Liver (tissue), 8 donors: ENCODE measurements at regions not wholly inside any gene's neighbourhood (a gene's known extent, or its start where the extent isn't known, plus 50 kb on each side); places are given as distances from the start of the nearest gene placed in this dataset.

Experiments used
- DNase-seq: peaks from one replicate; pipeline ENCODE4 v3.0.0-alpha.2; 2017; ENCODE audit warnings: low spot score
- H3K27ac ChIP-seq, 2 donors: one replicate each; pipeline ENCODE4 v1.7.0; 2013; ENCODE audit warnings: inconsistent platforms in 2 of 2, low read length in 2 of 2, control low read depth in 1 of 2, low read depth in 1 of 2, mild to moderate bottlenecking in 1 of 2
- H3K27me3 ChIP-seq, 4 donors: one replicate each; pipeline versions ENCODE4 v1.6.1 to v1.7.0; 2013; ENCODE audit warnings: low read length in 3 of 4, inconsistent platforms in 1 of 4, mild to moderate bottlenecking in 1 of 4, moderate library complexity in 1 of 4; ENCODE audit not compliant: control insufficient read depth in 4 of 4, insufficient read depth in 4 of 4
- H3K36me3 ChIP-seq, 4 donors: one replicate each; pipeline versions ENCODE4 v1.6.1 to v1.7.0; 2013; ENCODE audit warnings: low read length in 3 of 4, mild to moderate bottlenecking in 3 of 4, low read depth in 1 of 4, moderate library complexity in 1 of 4; ENCODE audit not compliant: control insufficient read depth in 4 of 4, insufficient read depth in 3 of 4
- H3K4me1 ChIP-seq, 4 donors: one replicate each; pipeline versions ENCODE4 v1.6.1 to v1.7.0; 2013; ENCODE audit warnings: low read length in 3 of 4, mild to moderate bottlenecking in 3 of 4, moderate library complexity in 1 of 4; ENCODE audit not compliant: control insufficient read depth in 4 of 4, insufficient read depth in 4 of 4
- H3K4me3 ChIP-seq, 3 donors: one replicate each; pipeline versions ENCODE4 v1.6.1 to v1.7.0; 2013; ENCODE audit warnings: low read length in 3 of 3, control low read depth in 1 of 3, low read depth in 1 of 3, mild to moderate bottlenecking in 1 of 3
- H3K9ac ChIP-seq, 2 donors: one replicate each; pipeline ENCODE4 v1.7.0; 2013; ENCODE audit warnings: low read length in 2 of 2, mild to moderate bottlenecking in 2 of 2, moderate library complexity in 2 of 2, control low read depth in 1 of 2, low read depth in 1 of 2
- H3K9me3 ChIP-seq, 4 donors: one replicate each; pipeline versions ENCODE4 v1.6.1 to v1.7.0; 2013; ENCODE audit warnings: low read length in 3 of 4; ENCODE audit not compliant: control insufficient read depth in 4 of 4
- ATF3 ChIP-seq: IDR thresholded peaks from 2 replicates; pipeline ENCODE4 v1.6.1; 2016; ENCODE audit warnings: antibody characterized with exemption
- CTCF ChIP-seq: fragments of 150-350 bp; IDR thresholded peaks from 2 replicates; pipeline ENCODE4 v1.5.1; 2017; ENCODE audit warnings: improper control_type of control experiment, low read depth, low read length; ENCODE audit not compliant: missing input control
- EGR1 ChIP-seq, 2 donors: IDR thresholded peaks; 2 replicates each; pipeline ENCODE4 v1.6.1; 2016 to 2018; ENCODE audit warnings: antibody characterized with exemption in 2 of 2, low read depth in 2 of 2
- FOXA1 ChIP-seq: IDR thresholded peaks from 2 replicates; pipeline ENCODE4 v1.6.1; 2016; ENCODE audit warnings: antibody characterized with exemption
- FOXA2 ChIP-seq: IDR thresholded peaks from 2 replicates; pipeline ENCODE4 v1.6.1; 2016; ENCODE audit warnings: antibody characterized with exemption
- GABPA ChIP-seq, 2 donors: IDR thresholded peaks in 1 of 2; conservative IDR thresholded peaks in 1 of 2; 2 replicates each; pipeline ENCODE4 v1.6.1; 2016; ENCODE audit warnings: antibody characterized with exemption in 2 of 2, mild to moderate bottlenecking in 1 of 2, moderate library complexity in 1 of 2
- HNF4A ChIP-seq, 2 donors: conservative IDR thresholded peaks; 2 replicates each; pipeline ENCODE4 v1.6.1; 2016; ENCODE audit warnings: antibody characterized with exemption in 2 of 2, mild to moderate bottlenecking in 2 of 2
- HNF4G ChIP-seq: IDR thresholded peaks from 2 replicates; pipeline ENCODE4 v1.6.1; 2016; ENCODE audit warnings: antibody characterized with exemption
- JUND ChIP-seq, 2 donors: IDR thresholded peaks; 2 replicates each; pipeline ENCODE4 v1.6.1; 2016; ENCODE audit warnings: antibody characterized with exemption in 2 of 2
- MAX ChIP-seq: IDR thresholded peaks from 2 replicates; pipeline ENCODE4 v1.6.1; 2016; ENCODE audit warnings: antibody characterized with exemption
- NR2F2 ChIP-seq: IDR thresholded peaks from 2 replicates; pipeline ENCODE4 v1.6.1; 2016; ENCODE audit warnings: antibody characterized with exemption
- RAD21 ChIP-seq, 2 donors: IDR thresholded peaks; 2 replicates each; pipeline ENCODE4 v1.6.1; 2016; ENCODE audit warnings: antibody characterized with exemption in 2 of 2, mild to moderate bottlenecking in 2 of 2
- REST ChIP-seq: IDR thresholded peaks from 2 replicates; pipeline ENCODE4 v1.6.1; 2016; ENCODE audit warnings: antibody characterized with exemption, mild to moderate bottlenecking
- RXRA ChIP-seq, 2 donors: IDR thresholded peaks; 2 replicates each; pipeline ENCODE4 v1.6.1; 2017 to 2018; ENCODE audit warnings: antibody characterized with exemption in 2 of 2, mild to moderate bottlenecking in 1 of 2
- SP1 ChIP-seq: IDR thresholded peaks from 2 replicates; pipeline ENCODE4 v1.6.1; 2018; ENCODE audit warnings: antibody characterized with exemption, mild to moderate bottlenecking
- YY1 ChIP-seq: IDR thresholded peaks from 2 replicates; pipeline ENCODE4 v1.6.1; 2016; ENCODE audit warnings: antibody characterized with exemption, mild to moderate bottlenecking
- ZBTB33 ChIP-seq: IDR thresholded peaks from 2 replicates; pipeline ENCODE4 v1.6.1; 2016; ENCODE audit warnings: antibody characterized with exemption
- WGBS: extraction: QIAGEN DNeasy Blood & Tissue Kit; methylation state at CpG from one replicate; pipeline ENCODE4 v1.1.7; 2013; 5-methylcytosine and 5-hydroxymethylcytosine counted together
- donor health status: healthy.
- donor health status: healthy.
- donor health status: healthy.
- donor health status: healthy.
- donor health status: healthy.

- H3K4me3 ChIP-seq, result no peak overlapping the region
- peak overlapping the region; percentile 84 to 85 for H3K27ac ChIP-seq
- WGBS, result 36% methylated on average over 7 of the region's 7 CpGs
- no peaks in the 10 kb centered on the region for H3K27me3 ChIP-seq
- peaks cover 2 to 40% (median 19%) of the 10 kb centered on the region in 4 donors for H3K4me1 ChIP-seq
- H3K9ac ChIP-seq, result peak overlapping the region in 1 of 2 donors; percentile 29
- TF ChIP-seq REST (peak; percentile 5), HNF4A (conservative IDR thresholded peaks at IDR 0.05) (peak; percentile 18 to 56), SP1 (no peak), NR2F2 (no peak), GABPA (IDR thresholded peaks at IDR 0.05 in 1 of 2, conservative IDR thresholded peaks at IDR 0.05 in 1 of 2) (peak in 1 of 2 donors; percentile 14), RXRA (IDR thresholded peaks at IDR 0.05) (peak in 1 of 2 donors; percentile 67), MAX (peak; percentile 19), ZBTB33 (no peak), RAD21 (IDR thresholded peaks at IDR 0.05) (no peak), FOXA1 (no peak), FOXA2 (peak; percentile 20), HNF4G (no peak), JUND (IDR thresholded peaks at IDR 0.05) (peak in 1 of 2 donors; percentile 80), EGR1 (IDR thresholded peaks at IDR 0.05; ENCODE audit: low read depth in 2 of 2) (peak in 1 of 2 donors; percentile 52), YY1 (peak; percentile 61)
- no peaks in the 10 kb centered on the region for H3K9me3 ChIP-seq
- H3K36me3 ChIP-seq, result no peaks in the 10 kb centered on the region
- no peak for DNase-seq
Observed at GRCh38 chr16:29117631-29118030, 132.8 kb downstream of the LAT start.

GRCh38 chr16:29116980-29117379, 132.1 kb downstream of the LAT start:
- Histone ChIP-seq H3K4me3 (no peak overlapping the region), H3K9ac (peak overlapping the region; percentile 50 to 60), H3K27ac (peak overlapping the region; percentile 84 to 85), H3K27me3 (no peaks in the 10 kb centered on the region), H3K4me1 (peaks cover 2 to 46% (median 19%) of the 10 kb centered on the region in 4 donors), H3K9me3 (no peaks in the 10 kb centered on the region), H3K36me3 (no peaks in the 10 kb centered on the region)
- TF ChIP-seq ATF3 (no peak), NR2F2 (no peak), ZBTB33 (no peak), FOXA1 (no peak), JUND (IDR thresholded peaks at IDR 0.05) (no peak), GABPA (IDR thresholded peaks at IDR 0.05 in 1 of 2, conservative IDR thresholded peaks at IDR 0.05 in 1 of 2) (no peak), REST (no peak), HNF4G (no peak), CTCF (no peak), RAD21 (IDR thresholded peaks at IDR 0.05) (no peak), RXRA (IDR thresholded peaks at IDR 0.05) (no peak), EGR1 (IDR thresholded peaks at IDR 0.05; ENCODE audit: low read depth in 2 of 2) (no peak), MAX (no peak), HNF4A (conservative IDR thresholded peaks at IDR 0.05) (no peak)
- DNase-seq, result no peak
- WGBS, result 68% methylated on average over 14 of the region's 14 CpGs
